IPS-NIHi7 (cell line): ENCODE measurements at regions not wholly inside any gene's neighbourhood (a gene's known extent, or its start where the extent isn't known, plus 50 kb on each side); places are given as distances from the start of the nearest gene placed in this dataset.

Experiments used
- DNase-seq: peaks from one replicate; pipeline ENCODE4 v3.0.0; 2012; ENCODE audit warnings: mixed read lengths; ENCODE audit errors: extremely low spot score

DNA sequence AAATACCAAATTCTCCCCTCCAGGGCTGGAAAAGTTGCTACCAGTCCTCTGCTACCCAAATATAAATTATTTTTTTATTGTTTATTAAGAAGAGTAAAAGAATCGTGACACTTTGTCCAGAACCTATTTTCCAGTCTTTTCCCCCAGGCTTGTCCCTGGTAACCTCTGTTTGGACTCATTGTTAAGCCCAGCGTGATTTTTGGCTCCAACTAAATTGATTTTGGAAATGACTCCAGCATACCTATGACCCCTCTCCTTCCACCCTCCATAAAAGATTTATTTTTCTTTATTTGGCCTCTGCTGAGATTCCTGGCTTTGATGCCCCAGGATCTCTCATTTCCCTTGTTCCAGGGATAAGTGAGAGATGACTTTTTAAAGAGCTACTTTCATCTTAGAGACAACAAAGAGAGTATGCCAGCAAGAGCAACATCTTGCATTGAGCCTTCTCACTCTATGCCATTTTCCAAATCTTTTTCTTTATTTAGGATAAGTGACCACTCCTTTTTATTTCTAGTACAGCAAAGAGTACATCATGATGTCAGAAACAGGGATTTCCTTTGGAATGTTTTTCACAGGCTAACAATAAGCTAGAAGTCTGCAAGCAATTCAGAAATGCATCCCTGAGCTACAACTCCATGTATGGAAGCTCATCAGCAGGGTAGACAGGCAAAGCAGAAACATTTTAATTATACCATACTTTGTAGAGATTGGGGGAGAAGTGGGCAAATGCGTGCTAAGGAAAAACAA lies 75.8 kb downstream of the DAD1 start:
- no peak for DNase-seq

DNA sequence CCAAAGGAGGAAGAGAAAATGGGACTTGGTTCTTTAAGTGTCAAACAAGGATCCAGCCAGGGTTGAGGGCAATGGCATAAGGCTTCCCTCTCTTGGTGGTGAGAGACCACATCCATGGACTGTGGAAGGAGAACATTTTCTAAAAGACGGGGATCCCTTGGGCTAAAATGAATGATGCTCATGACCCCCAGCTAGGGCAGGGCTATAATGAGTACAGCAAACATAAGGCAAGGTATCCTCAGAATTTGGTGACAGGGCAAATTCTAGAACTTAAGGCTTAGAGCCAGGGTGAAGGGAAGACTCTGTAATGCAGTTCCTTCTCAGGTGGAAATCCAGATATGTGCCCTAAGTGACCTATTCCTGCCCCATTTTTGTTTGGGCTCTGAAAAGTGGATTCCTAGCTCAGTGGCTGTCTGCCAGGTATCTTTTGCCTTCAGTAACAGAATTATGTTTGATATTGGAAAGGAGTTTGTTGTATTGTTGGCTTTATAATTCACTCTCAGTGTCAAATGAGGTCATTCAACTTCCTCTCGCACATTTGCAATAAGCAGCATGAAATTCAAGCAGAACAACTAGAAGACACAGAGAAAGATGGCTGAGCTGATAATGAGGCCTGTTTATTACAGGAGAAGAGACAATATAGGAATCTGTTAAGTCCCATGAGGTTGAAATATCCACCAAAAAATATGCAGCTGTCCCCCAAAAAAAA lies 76.8 kb downstream of the DAD1 start:
- no peak for DNase-seq

DNA sequence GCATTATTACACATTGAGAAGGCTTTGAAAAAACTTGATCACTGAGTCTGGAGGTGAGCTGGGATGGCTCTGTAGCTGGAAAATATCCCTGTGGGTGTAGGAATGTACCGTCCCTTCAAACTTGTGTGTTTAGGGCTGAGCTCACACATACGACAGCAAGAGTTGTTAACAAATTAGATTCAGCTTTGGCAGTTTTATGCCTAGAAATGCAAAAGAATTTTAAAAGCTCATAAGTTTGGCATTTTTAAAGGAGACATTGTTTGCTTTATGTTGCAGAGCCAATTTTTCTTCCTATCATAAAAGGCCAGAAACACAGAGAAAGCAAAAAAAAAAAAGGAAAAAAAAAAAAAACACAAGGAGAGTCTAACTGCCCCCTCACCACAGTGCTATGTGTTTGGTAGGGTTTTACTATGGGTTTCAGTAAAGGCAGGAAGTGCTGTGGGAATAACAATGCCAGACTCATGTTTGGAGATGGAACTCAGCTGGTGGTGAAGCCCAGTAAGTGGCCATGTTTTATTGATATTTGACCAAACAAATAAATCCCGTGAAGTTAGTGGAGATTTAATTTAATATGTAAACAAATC lies 78.4 kb downstream of the DAD1 start:
- DNase-seq: no peak

DNA sequence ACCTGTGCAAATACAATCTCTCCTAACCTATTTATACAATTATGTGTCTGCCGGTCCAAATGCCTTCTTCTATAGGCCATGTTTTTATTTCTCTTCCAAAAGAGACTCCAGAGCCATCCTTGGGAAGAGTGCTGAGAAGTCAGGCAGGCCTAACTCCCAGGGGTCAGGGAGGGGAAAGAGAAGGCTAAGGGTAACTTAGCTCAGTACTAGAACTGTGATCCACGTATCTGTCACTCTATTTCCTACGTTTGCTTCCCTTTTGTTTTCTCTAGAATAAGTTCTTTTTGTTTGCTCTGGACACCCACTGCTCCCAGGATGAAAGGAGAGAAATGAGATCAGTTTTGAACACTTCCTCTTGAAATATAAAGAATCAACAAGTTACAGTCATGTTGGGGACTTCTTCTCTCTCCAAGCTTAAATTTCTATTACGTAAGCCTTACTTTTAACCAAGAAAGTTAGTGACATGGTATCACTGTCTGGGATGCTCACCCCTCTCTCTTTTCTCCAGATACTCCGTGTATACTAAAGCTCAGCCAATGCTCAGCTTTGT lies 79.2 kb downstream of the DAD1 start:
- DNase-seq: no peak

DNA sequence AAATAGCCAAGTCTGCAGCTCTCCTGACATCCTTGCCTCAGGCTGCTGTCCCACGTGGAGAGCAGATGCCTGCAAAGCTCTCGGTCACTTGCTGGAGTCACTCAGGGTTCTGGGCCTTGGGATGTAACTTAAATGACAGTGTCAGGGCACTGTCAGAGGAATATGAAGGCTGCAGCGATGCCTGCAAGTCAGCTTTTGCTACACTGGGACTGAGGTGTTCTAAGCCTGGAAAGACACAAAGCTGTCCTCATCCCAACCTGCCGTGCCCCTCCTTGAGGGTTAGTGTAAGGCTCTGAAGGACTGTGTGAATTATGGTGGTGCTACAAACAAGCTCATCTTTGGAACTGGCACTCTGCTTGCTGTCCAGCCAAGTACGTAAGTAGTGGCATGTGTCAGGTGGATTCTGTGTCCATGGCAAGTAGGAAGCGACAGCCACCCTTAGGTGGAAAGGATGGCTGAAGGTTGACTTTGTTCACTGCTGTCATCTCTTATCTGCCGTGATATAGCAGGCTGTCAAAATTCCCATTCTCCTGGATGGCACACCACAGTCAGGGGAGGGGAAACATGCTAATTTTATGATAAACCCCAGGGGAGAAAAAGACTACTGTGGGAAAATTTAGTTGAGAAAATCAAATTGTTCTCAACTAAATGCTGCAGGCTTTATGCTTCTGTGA lies 79.9 kb downstream of the DAD1 start:
- no peak for DNase-seq

DNA sequence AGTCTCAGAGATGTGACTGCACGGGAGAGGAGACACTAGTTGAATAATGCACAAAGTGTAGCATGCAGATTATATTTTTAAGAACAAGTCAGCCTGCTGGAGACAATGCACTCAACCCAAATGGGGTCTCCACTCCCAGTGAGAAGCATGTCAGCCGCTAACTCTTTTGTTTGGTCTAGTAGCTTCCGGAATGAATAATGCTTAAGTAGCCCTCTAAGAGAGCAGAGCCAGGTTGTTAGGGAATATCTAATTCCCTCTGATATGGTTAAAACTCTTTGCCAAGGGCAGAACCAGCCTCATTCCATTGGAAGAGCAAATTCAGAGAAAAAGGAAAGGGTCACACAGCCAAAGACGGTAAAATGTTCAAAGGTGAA lies 80.4 kb downstream of the DAD1 start:
- DNase-seq: no peak

DNA sequence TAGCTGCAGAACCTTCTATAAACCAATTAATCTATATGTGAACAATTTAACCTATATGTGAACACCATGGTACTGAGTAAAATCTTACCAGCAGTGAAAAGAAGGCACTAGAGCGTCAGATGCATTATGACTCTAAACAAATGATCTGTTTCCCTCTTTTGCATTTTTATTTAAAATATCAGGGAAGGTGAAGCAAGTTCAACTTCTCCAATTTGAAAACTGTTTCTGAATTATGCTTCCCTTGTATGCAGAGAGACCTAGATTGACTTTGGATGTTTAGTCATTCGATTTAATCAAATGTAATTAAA lies 80.9 kb downstream of the DAD1 start:
- no peak for DNase-seq

DNA sequence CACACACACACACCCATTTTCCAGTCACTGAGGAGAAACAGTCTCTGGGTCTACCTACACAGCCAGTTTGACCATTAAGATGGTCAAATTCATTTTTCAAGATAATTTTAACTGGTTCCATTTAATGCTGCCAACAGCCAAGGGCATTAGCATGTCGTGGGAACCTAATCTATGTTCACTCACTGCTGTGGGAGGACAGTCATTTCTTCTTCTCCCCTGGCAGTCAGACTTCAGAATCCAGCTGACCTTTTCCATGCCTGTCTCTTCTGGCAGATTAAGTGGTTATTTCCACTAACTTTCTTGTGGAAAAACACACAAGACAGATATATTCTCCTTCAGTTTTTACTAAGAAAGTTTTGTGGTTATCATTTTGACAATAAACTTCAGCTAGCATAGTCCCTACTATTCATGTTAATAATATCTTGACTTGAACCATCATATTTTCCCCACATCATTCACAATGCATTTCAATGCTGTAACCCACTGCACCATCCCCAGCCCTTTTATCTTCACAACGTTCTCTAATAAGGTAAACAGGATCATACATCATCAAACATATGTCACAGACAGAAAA lies 82.2 kb downstream of the DAD1 start:
- no peak for DNase-seq

DNA sequence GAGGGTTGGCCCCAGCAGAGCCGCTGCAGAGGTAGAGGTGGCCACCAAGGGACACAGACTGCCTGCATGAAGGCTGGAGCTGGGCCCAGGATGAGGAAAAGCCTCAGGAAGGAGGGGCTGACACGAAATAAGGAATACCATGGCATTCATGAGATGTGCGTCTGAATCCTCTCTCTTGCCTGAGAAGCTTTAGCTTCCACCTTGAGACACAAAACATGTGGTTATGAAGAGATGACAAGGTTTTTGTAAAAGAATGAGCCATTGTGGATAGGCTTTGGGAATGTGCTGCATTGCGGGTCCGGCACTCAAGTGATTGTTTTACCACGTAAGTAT lies 82.7 kb downstream of the DAD1 start:
- DNase-seq: no peak

DNA sequence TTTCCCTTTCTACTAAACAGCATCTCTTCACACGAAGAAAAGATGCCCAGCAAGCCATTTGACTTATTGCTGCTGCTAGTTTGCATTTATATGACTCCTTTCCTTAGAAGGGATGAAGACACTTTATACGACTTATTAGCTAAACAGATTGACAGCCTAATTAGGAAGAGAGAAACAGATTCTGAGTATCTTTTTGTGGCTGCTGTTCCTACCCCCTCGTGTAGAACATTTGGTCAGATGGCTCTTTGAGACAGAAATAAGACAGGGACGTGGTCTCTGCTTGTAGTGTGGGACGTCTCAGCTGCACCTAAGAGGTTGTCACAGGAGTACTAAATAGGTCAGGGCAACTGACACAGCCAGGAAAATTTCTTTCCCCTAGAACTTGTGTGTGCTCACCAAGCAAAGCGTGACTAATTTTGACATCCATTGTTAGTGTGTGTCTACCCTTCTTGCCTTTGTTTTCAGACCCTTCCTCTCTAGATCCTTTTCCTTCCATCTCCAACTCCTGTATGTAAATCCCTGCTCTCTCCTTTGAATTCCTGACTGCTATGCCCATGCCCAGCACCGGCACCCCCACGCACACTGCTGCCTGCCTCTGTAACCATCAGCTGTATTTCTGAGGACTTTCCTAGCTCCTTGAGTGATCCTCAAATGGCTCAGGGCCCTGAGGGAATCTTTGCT lies 83.2 kb downstream of the DAD1 start:
- DNase-seq: no peak

DNA sequence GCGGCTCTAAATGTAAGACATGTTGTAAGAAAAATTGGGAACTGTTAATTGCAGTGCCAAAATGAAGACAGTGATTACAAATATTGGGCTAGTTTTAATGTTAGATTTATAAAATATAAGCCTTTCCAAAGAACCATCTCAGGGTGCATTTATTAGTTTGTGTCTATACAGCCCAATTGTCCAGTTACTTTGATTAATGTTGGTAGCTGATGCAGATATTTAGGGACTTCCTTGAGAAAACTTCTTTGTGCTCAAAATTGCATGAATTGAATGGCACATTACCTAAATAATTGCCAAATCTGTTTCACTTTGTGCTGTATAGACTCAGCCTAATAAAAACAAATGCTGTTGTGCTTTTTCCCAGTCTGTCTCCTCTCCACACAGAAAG lies 83.7 kb downstream of the DAD1 start:
- no peak for DNase-seq

DNA sequence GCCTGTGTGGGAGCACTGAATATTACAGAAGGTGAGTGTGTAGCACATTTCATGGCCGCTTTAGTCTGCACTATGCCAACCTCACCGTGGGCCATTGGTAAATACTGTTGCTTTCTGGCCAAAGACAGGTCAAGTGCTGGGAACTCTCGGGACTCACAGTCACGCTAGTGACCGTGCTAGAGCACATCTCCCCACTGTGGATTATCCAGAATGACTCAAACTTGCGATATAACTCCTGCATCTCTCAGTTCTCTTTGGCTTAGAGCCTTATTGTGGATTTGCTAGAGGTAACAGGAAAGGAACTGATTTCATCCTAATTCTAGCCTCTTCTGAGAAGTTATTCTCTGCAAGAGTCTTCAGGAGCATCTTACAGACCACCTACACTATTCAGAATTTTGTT lies 86.5 kb downstream of the DAD1 start:
- DNase-seq: no peak

DNA sequence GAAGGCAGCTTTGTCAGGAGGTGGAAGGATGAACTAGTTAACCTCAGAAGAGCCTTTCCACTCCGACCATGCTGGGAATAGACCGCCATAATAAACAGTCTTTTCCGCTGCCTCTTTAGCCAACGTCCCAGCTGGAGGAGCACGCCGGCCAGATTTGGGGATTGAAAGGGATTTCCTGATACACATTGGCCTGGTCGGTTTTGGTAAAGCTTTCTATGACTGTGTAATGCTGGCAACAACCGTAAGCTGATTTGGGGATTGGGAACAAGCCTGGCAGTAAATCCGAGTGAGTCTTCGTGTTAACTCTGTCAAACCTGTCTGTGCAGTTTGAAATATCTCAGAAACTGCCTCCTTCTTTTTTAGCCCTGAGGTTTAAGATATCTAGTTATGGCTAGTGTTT lies 87.0 kb downstream of the DAD1 start:
- no peak for DNase-seq

DNA sequence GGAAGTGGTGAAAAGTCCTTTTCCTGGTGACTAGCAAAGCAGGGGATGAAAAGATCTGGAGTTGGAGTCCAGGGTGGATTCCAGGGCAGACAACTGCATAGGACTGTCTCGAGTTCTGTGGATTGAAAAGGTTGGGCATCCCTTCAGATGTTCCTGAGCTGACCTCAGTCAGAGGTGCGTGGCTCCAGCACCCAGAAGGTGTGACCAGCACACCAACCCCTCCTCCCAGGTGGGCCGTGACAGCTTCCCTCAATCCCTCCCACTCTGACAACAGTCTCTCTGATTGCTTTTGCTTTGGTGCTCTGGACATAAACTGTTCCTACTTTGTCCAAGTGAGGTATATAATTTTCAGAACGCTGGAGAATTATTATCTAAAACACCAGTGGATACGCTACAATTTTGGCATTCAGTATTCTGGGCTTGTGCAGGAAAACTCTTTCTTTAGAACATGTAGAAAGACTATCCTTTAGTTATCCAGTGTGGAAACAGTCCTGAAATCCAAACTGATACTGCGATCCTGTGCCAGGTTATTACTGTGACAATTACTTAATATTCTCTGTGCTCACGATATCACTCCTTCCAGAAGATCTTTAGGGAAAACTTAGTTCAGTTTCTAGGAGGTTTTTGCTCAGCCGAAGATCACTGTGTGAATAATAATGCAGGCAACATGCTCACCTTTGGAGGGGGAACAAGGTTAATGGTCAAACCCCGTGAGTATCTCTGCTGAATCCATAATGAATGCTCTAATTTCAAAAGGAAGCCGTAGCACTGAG lies 87.9 kb downstream of the DAD1 start:
- no peak for DNase-seq

DNA sequence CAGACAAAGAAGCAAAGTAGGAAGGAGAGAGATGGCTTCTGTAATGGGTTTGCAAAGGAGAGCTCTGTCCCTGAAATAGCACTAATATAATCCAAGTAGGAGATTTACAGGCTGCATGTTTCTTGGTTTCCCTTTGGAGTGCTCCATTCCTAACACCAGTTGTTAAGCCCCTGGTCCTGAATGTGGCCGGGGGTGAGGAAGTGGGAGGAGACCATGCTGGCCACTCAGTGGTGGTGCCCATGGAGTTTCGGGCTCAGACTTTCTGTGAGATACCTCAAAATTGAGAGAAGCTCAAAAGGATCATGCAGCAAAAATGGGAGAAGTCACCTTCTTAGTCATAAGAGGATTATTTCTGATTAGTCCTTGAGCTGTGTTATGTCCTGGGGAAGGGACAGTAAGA lies 88.5 kb downstream of the DAD1 start:
- DNase-seq: no peak

DNA sequence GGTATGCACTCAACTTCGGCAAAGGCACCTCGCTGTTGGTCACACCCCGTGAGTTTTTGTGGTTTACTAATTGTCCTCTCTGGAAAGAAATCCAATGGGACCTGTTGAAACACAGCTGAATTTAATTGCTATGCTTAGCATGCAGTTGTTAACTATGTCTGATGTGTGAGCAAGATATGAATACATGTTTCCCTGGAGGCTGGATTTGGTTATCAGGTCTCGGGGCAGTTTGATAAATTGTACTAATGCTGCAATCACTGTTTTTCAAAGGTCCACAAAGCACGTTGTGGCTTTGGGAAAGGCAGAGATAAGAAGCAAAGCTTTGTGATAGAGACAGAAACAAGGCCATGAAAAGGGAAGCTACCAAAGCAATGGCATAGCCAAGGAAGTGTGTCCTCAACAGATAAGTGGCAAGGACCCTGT lies 91.3 kb downstream of the DAD1 start:
- no peak for DNase-seq

DNA sequence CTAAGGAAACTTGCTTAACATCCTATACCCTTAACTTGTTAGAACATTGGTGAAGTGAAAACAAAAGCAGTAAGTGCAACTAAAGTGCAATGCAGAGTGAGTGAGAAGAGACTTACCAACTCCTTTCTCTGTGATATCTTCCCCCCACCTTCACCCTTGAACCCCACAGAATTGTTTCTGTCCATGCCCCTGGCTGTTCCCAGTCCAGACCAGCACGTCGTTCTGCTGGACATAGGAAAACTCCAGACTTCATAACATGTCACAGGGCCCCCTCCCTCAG lies 91.9 kb downstream of the DAD1 start:
- DNase-seq: no peak

DNA sequence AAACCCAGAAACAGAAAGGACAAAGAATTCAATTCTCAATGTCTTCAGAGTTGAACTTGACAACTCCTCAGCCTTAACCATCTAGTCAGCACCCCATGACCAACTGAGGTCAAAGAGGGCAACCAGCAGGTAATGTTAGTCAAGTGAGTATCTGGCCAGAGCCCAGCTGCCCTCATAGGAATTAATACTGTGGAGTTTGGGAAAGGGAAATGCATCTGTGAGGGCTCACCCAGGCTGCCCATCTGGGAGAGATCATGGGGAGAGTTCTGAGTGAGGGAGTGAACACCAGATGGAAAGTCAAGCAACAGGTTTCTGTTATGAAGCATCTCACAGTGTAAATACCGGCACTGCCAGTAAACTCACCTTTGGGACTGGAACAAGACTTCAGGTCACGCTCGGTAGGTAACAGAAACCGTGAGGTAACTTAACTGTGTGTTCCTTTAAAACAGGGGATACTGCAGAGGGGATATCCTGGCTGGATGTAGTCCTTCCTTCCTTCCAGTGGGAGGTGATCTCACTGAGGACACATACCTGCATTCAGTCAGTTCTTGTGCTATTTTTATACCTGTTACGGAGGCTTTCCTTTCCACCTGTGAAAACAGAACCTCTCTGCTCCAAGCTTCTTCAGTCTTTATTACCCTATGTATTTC lies 94.4 kb downstream of the DAD1 start:
- DNase-seq: peak; percentile 29

DNA sequence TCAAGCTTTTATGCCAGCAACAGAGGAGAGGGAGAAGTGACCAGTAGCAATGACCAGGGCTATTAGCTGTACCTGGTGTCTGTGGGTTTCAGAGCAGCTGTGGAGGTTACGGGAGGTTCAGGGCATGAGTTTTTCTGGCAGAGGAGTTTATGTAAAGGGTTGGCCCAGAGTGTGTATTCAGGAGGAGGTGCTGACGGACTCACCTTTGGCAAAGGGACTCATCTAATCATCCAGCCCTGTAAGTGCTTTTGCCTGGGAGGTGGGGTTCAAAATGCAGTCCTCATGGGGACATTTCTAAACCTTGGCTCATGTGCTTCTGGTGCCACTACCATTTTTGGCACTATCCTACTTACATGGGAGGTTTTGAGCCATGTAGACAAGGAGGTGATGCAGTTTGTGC lies 95.3 kb downstream of the DAD1 start:
- no peak for DNase-seq

DNA sequence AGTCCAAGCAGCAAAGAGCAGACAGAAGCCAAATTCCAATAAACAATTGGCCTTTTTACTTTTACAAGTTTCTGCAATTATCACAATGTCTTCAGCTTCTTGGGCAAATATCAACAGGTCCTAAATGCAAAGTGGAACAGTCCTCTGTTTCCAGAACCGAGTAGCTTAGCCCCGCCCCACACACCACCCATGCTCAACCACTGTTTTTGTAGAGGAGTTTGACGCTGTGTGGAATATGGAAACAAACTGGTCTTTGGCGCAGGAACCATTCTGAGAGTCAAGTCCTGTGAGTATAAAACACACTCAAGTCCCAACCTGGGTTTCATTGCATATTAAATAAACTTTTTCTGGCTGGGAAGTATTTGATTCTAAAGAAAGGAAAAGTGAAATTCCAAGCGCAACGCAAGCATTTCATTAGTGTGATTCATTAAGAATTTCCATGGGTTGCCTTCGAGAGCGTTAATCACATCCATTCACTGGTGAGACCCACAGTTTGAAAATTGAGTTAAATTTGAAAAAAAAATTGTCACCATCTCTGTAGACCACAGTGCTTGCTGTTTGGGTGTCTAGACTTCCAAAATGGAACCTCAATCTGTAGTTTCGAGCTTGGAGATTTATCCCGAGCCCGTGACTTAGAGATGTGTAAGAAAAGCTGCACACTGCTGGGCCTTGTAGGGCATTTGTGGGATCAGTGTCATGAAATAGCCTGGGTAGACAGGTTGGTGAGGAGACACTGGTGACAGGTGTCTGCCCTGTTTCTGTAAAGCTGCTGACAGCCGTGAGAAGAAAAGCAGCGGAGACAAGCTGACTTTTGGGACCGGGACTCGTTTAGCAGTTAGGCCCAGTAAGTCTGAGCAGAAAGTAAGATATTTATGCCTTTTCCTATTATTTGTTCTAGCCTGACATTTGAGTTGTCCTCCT lies 96.1 kb downstream of the DAD1 start:
- DNase-seq: no peak
